ENCODE measurements at regions not wholly inside any gene's neighbourhood (a gene's known extent, or its start where the extent isn't known, plus 50 kb on each side); places are given as distances from the start of the nearest gene placed in this dataset.

GRCh38 chr4:122524176-122524575, 67.7 kb upstream of the IL2 start:
- no peak overlapping the region for H3K27ac ChIP-seq
- CTCF ChIA-PET = no interaction called here
- H3F3A ChIP-seq (ENCODE audit: insufficient read depth, low read depth) = no peaks in the 10 kb centered on the region
- H4K20me1 ChIP-seq (ENCODE audit: insufficient read depth) = no peaks in the 10 kb centered on the region
- TF ChIP-seq CTCF (conservative IDR thresholded peaks at IDR 0.05) = no peak
- TF ChIP-seq EZH2 (IDR thresholded peaks at IDR 0.05; ENCODE audit: low read depth) = no peak
- no peak overlapping the region for H3K4me2 ChIP-seq
- BruUV-seq (replicated peaks) = no TSS peak
- no peak overlapping the region for H2AFZ ChIP-seq
- no peak for DNase-seq
- POLR2A ChIA-PET (ENCODE audit: unreplicated experiment) = no interaction called here
- intact Hi-C loops (cut with micrococcal nuclease; ENCODE audit: unreplicated experiment) = no loop called here
- H3K4me1 ChIP-seq (replicated peaks; ENCODE audit: insufficient read depth) = peaks cover 10% of the 10 kb centered on the region
- no peaks in the 10 kb centered on the region for H3K79me2 ChIP-seq (ENCODE audit: low read depth)
- H3K27me3 ChIP-seq (ENCODE audit: insufficient read depth, low read depth) = no peaks in the 10 kb centered on the region
- no peaks in the 10 kb centered on the region for H3K9me2 ChIP-seq (ENCODE audit: insufficient read depth)
- peaks cover 4% of the 10 kb centered on the region; the same call in 1 of the 2 replicates for H3K9me3 ChIP-seq (ENCODE audit: insufficient read depth, low read depth)
- H3K4me3 ChIP-seq = no peak overlapping the region
- H3K36me3 ChIP-seq (ENCODE audit: low read depth) = no peaks in the 10 kb centered on the region

GRCh38 chr4:122522944-122523343, 66.4 kb upstream of the IL2 start:
- Histone ChIP-seq H3K79me2 (ENCODE audit: low read depth) (no peaks in the 10 kb centered on the region), H3K9me3 (ENCODE audit: insufficient read depth, low read depth) (peaks cover 4% of the 10 kb centered on the region; the same call in 1 of the 2 replicates), H4K20me1 (ENCODE audit: insufficient read depth) (no peaks in the 10 kb centered on the region), H3K9me2 (ENCODE audit: insufficient read depth) (no peaks in the 10 kb centered on the region; the same call in 1 of the 2 replicates), H3K4me2 (no peak overlapping the region), H3K36me3 (ENCODE audit: low read depth) (no peaks in the 10 kb centered on the region), H3K4me1 (replicated peaks; ENCODE audit: insufficient read depth) (peaks cover 10% of the 10 kb centered on the region), H3K27me3 (ENCODE audit: insufficient read depth, low read depth) (no peaks in the 10 kb centered on the region), H2AFZ (no peak overlapping the region), H3F3A (ENCODE audit: insufficient read depth, low read depth) (no peaks in the 10 kb centered on the region), H3K27ac (no peak overlapping the region), H3K4me3 (no peak overlapping the region)
- intact Hi-C loops (cut with micrococcal nuclease; ENCODE audit: unreplicated experiment) = no loop called here
- TF ChIP-seq EZH2 (IDR thresholded peaks at IDR 0.05; ENCODE audit: low read depth) (no peak), CTCF (conservative IDR thresholded peaks at IDR 0.05) (no peak)
- DNase-seq = no peak
- ChIA-PET CTCF (no interaction called here), POLR2A (ENCODE audit: unreplicated experiment) (no interaction called here)
- no TSS peak for BruUV-seq (replicated peaks)

GRCh38 chr4:122517345-122517744, 60.8 kb upstream of the IL2 start:
- DNase-seq = no peak
- H3K4me3 ChIP-seq = no peak overlapping the region
- no peaks in the 10 kb centered on the region for H4K20me1 ChIP-seq (ENCODE audit: insufficient read depth)
- intact Hi-C loops (cut with micrococcal nuclease; ENCODE audit: unreplicated experiment) = no loop called here
- no peaks in the 10 kb centered on the region for H3F3A ChIP-seq (ENCODE audit: insufficient read depth, low read depth)
- H3K4me2 ChIP-seq = no peak overlapping the region
- no peaks in the 10 kb centered on the region; the same call in 1 of the 2 replicates for H3K9me2 ChIP-seq (ENCODE audit: insufficient read depth)
- ChIA-PET POLR2A (ENCODE audit: unreplicated experiment) (no interaction called here), CTCF (no interaction called here)
- no peaks in the 10 kb centered on the region for H3K79me2 ChIP-seq (ENCODE audit: low read depth)
- no peaks in the 10 kb centered on the region for H3K9me3 ChIP-seq (ENCODE audit: insufficient read depth, low read depth)
- no peak overlapping the region for H3K27ac ChIP-seq
- no peaks in the 10 kb centered on the region for H3K36me3 ChIP-seq (ENCODE audit: low read depth)
- H2AFZ ChIP-seq = no peak overlapping the region
- TF ChIP-seq CTCF (conservative IDR thresholded peaks at IDR 0.05) (no peak), EZH2 (IDR thresholded peaks at IDR 0.05; ENCODE audit: low read depth) (no peak)
- no peaks in the 10 kb centered on the region for H3K27me3 ChIP-seq (ENCODE audit: insufficient read depth, low read depth)
- no peaks in the 10 kb centered on the region for H3K4me1 ChIP-seq (replicated peaks; ENCODE audit: insufficient read depth)
- BruUV-seq (replicated peaks) = no TSS peak

Data from PC-9 (cell line).